NT2/D1 (cell line): ENCODE measurements at regions not wholly inside any gene's neighbourhood (a gene's known extent, or its start where the extent isn't known, plus 50 kb on each side); places are given as distances from the start of the nearest gene placed in this dataset.

Source experiments
- YY1 ChIP-seq: IDR thresholded peaks from 2 replicates; pipeline ENCODE4 v1.6.1; 2011; ENCODE audit not compliant: insufficient read length, insufficient read depth
- ZNF274 ChIP-seq: IDR thresholded peaks from 2 replicates; pipeline ENCODE4 v1.6.1; 2011; ENCODE audit warnings: mild to moderate bottlenecking, low read depth, low read length

GRCh38 chr4:140300271-140300970 lies 73.0 kb upstream of the SCOC start:
- TF ChIP-seq YY1 (no peak), ZNF274 (no peak)
